Trophoblast cell (in vitro differentiated cells and primary cell): ENCODE measurements at regions not wholly inside any gene's neighbourhood (a gene's known extent, or its start where the extent isn't known, plus 50 kb on each side); places are given as distances from the start of the nearest gene placed in this dataset.
A peak's percentile ranks its signal among the peaks of the same experiment; 100 is the strongest.
"Not testable (repeated sequence)": the region's sequence is repeated elsewhere in the genome, so short reads cannot be mapped to it uniquely, and the experiment has no call there.

Source experiments
- DNase-seq, 2 donors: peaks; one replicate each; pipeline ENCODE4 v3.0.0-alpha.2; 2016
- H2AFZ ChIP-seq: 2 replicates; pipeline ENCODE4 v1.6.1; 2013; ENCODE audit warnings: low read length, moderate library complexity, mild to moderate bottlenecking; ENCODE audit not compliant: insufficient read depth, poor library complexity
- H2AK5ac ChIP-seq: 2 replicates; pipeline ENCODE4 v1.6.1; 2013; ENCODE audit warnings: mild to moderate bottlenecking, low read length
- H2BK120ac ChIP-seq: 2 replicates; pipeline ENCODE4 v1.6.1; 2013; ENCODE audit warnings: low read length, mild to moderate bottlenecking, moderate library complexity; ENCODE audit not compliant: insufficient read depth, poor library complexity
- H2BK12ac ChIP-seq: 2 replicates; pipeline ENCODE4 v1.6.1; 2013; ENCODE audit warnings: mild to moderate bottlenecking, low read length, moderate library complexity
- H2BK5ac ChIP-seq: 2 replicates; pipeline ENCODE4 v1.6.1; 2013; ENCODE audit warnings: low read length, low read depth, moderate library complexity, mild to moderate bottlenecking; ENCODE audit not compliant: poor library complexity
- H3K14ac ChIP-seq: 2 replicates; pipeline ENCODE4 v1.6.1; 2013; ENCODE audit warnings: mild to moderate bottlenecking, low read length
- H3K18ac ChIP-seq: 2 replicates; pipeline ENCODE4 v1.6.1; 2013; ENCODE audit warnings: mild to moderate bottlenecking, low read length
- H3K23ac ChIP-seq: 2 replicates; pipeline ENCODE4 v1.6.1; 2013; ENCODE audit warnings: low read length
- H3K27ac ChIP-seq: 2 replicates; pipeline ENCODE4 v1.5.1; 2013; ENCODE audit warnings: low read depth, mild to moderate bottlenecking, inconsistent platforms, low read length, moderate library complexity
- H3K27me3 ChIP-seq: 2 replicates; pipeline ENCODE4 v1.6.1; 2013; ENCODE audit warnings: inconsistent platforms, mild to moderate bottlenecking, low read length, moderate library complexity; ENCODE audit not compliant: insufficient read depth
- H3K36me3 ChIP-seq, 2 experiments: 1 replicate in 1 of 2; 2 replicates in 1 of 2; pipeline ENCODE4 v1.6.1; 2013; ENCODE audit warnings: low read length in 2 of 2, mild to moderate bottlenecking in 2 of 2, moderate library complexity in 1 of 2; ENCODE audit not compliant: insufficient read depth in 2 of 2, control insufficient read depth in 1 of 2
- H3K4ac ChIP-seq: 2 replicates; pipeline ENCODE4 v1.6.1; 2013; ENCODE audit warnings: low read depth, mild to moderate bottlenecking, low read length, moderate library complexity
- H3K4me1 ChIP-seq, 2 experiments: 1 replicate in 1 of 2; 2 replicates in 1 of 2; pipeline ENCODE4 v1.6.1; 2013; ENCODE audit warnings: low read length in 2 of 2, mild to moderate bottlenecking in 2 of 2, moderate library complexity in 1 of 2; ENCODE audit not compliant: insufficient read depth in 2 of 2, control insufficient read depth in 1 of 2
- H3K4me2 ChIP-seq: 2 replicates; pipeline ENCODE4 v1.6.1; 2013; ENCODE audit warnings: inconsistent platforms, mild to moderate bottlenecking, low read length, moderate library complexity
- H3K4me3 ChIP-seq: 2 replicates; pipeline ENCODE4 v1.5.1; 2013; ENCODE audit warnings: mild to moderate bottlenecking, low read depth, low read length, inconsistent platforms
- H3K79me1 ChIP-seq: one replicate; pipeline ENCODE4 v1.6.1; 2013; ENCODE audit warnings: low read length
- H3K79me2 ChIP-seq: 2 replicates; pipeline ENCODE4 v1.6.1; 2013; ENCODE audit warnings: low read length, mild to moderate bottlenecking; ENCODE audit not compliant: control insufficient read depth, insufficient read depth, poor library complexity
- H3K9ac ChIP-seq: 2 replicates; pipeline ENCODE4 v1.6.1; 2013; ENCODE audit warnings: mild to moderate bottlenecking, low read length
- H3K9me3 ChIP-seq: 2 replicates; pipeline ENCODE4 v1.6.1; 2013; ENCODE audit warnings: low read depth, mild to moderate bottlenecking, control low read depth, inconsistent platforms, low read length; ENCODE audit not compliant: insufficient read depth
- H4K12ac ChIP-seq: 2 replicates; pipeline ENCODE4 v1.6.1; 2013; ENCODE audit warnings: low read depth, mild to moderate bottlenecking, low read length, moderate library complexity
- H4K8ac ChIP-seq: 2 replicates; pipeline ENCODE4 v1.6.1; 2013; ENCODE audit warnings: low read depth, mild to moderate bottlenecking, low read length, moderate library complexity
- H4K91ac ChIP-seq: one replicate; pipeline ENCODE4 v1.6.1; 2013; ENCODE audit warnings: low read depth, mild to moderate bottlenecking, low read length, moderate library complexity
- WGBS: extraction: QIAGEN DNeasy Blood & Tissue Kit; methylation state at CpG from one replicate; pipeline ENCODE4 v1.1.7; 2013; ENCODE audit warnings: missing lambda C conversion rate; ENCODE audit not compliant: insufficient read length, insufficient coverage; ENCODE audit errors: extremely low coverage; 5-methylcytosine and 5-hydroxymethylcytosine counted together

GRCh38 chr6:27551607-27552006 lies 78.7 kb upstream of the ZNF184 start:
- no peaks in the 10 kb centered on the region for H3K27me3 ChIP-seq
- no peak overlapping the region for H2BK120ac ChIP-seq
- H3K4ac ChIP-seq = no peak overlapping the region
- H4K8ac ChIP-seq = no peak overlapping the region
- H3K9ac ChIP-seq = no peak overlapping the region
- no peak overlapping the region for H3K14ac ChIP-seq
- H3K79me2 ChIP-seq = no peaks in the 10 kb centered on the region
- no peak overlapping the region for H2AK5ac ChIP-seq
- DNase-seq = no peak
- no peak overlapping the region for H4K12ac ChIP-seq
- WGBS = 83% methylated on average over 1 of the region's 2 CpGs
- H3K79me1 ChIP-seq = peaks cover 1% of the 10 kb centered on the region
- no peak overlapping the region for H3K27ac ChIP-seq
- no peak overlapping the region for H3K18ac ChIP-seq
- H2BK12ac ChIP-seq = no peak overlapping the region
- H3K36me3 ChIP-seq = no peaks in the 10 kb centered on the region
- H3K4me3 ChIP-seq = no peak overlapping the region
- no peak overlapping the region for H2AFZ ChIP-seq
- peaks cover 0 to 3% of the 10 kb centered on the region in 2 experiments for H3K4me1 ChIP-seq
- no peak overlapping the region for H2BK5ac ChIP-seq
- H4K91ac ChIP-seq = no peak overlapping the region
- no peaks in the 10 kb centered on the region for H3K9me3 ChIP-seq
- no peak overlapping the region for H3K23ac ChIP-seq
- H3K4me2 ChIP-seq = no peak overlapping the region

DNA sequence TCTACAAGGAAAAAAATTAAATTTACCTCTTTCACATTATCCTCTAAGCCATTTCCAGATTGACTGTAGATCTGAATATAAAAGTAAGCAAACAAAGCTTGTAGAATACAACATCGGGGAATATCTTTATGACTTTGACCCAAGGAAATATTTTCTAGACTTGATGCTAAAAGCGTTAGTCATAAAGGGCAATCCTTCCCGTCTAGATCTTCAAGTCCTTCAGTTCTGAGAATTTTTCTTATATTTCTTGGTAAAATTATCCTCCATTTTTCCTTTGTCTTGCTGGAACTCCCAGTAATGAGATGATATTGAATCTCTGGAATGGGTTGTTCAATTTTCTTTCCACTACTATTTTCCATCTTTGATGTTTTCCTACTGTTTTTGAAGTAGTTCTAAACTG lies 77.8 kb upstream of the ZNF184 start:
- no peak overlapping the region for H2BK5ac ChIP-seq
- no peaks in the 10 kb centered on the region for H3K27me3 ChIP-seq
- H3K36me3 ChIP-seq = no peaks in the 10 kb centered on the region
- no peak overlapping the region for H4K91ac ChIP-seq
- H3K79me2 ChIP-seq = no peaks in the 10 kb centered on the region
- no peak overlapping the region for H4K8ac ChIP-seq
- no peak overlapping the region for H3K14ac ChIP-seq
- H2BK120ac ChIP-seq = no peak overlapping the region
- DNase-seq = no peak
- no peak overlapping the region for H2BK12ac ChIP-seq
- H3K79me1 ChIP-seq = peaks cover 1% of the 10 kb centered on the region
- no peak overlapping the region for H4K12ac ChIP-seq
- no peak overlapping the region for H3K4ac ChIP-seq
- H3K4me1 ChIP-seq = no peaks in the 10 kb centered on the region
- H3K18ac ChIP-seq = no peak overlapping the region
- H3K4me3 ChIP-seq = no peak overlapping the region
- H2AK5ac ChIP-seq = no peak overlapping the region
- H3K23ac ChIP-seq = no peak overlapping the region
- no peak overlapping the region for H3K4me2 ChIP-seq
- WGBS = no CpG with 5 or more reads among the region's 3 CpGs
- no peaks in the 10 kb centered on the region for H3K9me3 ChIP-seq
- H3K27ac ChIP-seq = no peak overlapping the region
- no peak overlapping the region for H3K9ac ChIP-seq
- no peak overlapping the region for H2AFZ ChIP-seq

- not testable (repeated sequence) for H3K4ac ChIP-seq, H3K9ac ChIP-seq, H3K23ac ChIP-seq, H2BK12ac ChIP-seq, DNase-seq, H4K91ac ChIP-seq, H2BK5ac ChIP-seq, H2BK120ac ChIP-seq, H2AK5ac ChIP-seq, H2AFZ ChIP-seq, H3K79me1 ChIP-seq, H3K4me3 ChIP-seq, H3K27ac ChIP-seq, H3K79me2 ChIP-seq, H3K9me3 ChIP-seq, H3K18ac ChIP-seq, H4K12ac ChIP-seq, H3K14ac ChIP-seq, H3K4me1 ChIP-seq, H3K36me3 ChIP-seq, H3K4me2 ChIP-seq, H3K27me3 ChIP-seq
- peak overlapping the region; percentile 77 for H4K8ac ChIP-seq
- no CpG with 5 or more reads among the region's 14 CpGs for WGBS
Measured at GRCh38 chr6:27549241-27549598, 76.3 kb upstream of the ZNF184 start.

DNA sequence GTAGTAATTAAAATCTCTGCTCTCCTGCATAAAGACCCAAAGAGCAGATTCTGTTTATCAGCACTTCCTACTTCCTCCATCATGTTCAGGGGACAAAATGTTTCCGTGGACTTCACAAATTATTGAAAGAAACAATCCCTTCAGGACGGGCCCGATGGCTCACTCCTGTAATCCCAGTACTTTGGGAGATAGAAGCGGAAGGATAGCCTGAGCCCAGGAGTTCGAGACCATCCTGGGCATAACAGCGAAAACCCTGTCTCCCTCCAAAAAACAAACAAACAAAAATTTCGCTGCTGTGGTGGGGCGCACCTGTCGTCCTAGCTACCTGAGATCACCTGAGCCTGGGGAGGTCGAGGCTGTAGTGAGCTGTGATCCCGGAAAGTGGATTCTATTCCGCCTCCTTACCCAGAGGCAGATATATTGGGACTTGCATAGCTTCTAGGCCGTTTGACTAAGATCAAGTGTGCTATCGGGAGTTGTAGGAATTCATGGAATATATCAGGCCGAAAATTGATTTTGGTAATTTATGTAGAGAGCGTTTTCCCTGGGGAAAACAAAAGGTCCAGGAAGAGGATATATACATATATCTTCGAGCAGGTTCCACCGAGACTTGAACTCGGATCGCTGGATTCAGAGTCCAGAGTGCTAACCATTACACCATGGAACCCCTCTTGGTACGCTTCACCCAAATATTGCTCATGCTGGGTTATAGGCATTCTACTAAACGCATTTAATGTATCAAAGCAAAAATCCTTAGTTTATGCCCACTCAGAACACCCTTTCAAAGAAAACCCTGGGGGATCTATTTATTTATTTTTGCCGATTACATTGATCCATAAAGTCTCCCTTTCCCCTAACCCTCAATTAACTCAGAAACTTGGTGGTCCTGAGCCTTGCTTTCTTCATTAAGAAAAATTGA lies 74.5 kb upstream of the ZNF184 start:
- Histone ChIP-seq H3K27ac (no peak overlapping the region), H3K4me1 (no peaks in the 10 kb centered on the region), H3K27me3 (no peaks in the 10 kb centered on the region), H2BK12ac (no peak overlapping the region), H3K4ac (no peak overlapping the region), H2BK120ac (no peak overlapping the region), H3K36me3 (no peaks in the 10 kb centered on the region), H2AFZ (no peak overlapping the region), H4K91ac (no peak overlapping the region), H3K9me3 (no peaks in the 10 kb centered on the region), H3K18ac (no peak overlapping the region), H2AK5ac (no peak overlapping the region), H3K9ac (no peak overlapping the region), H3K14ac (no peak overlapping the region), H3K4me3 (no peak overlapping the region), H2BK5ac (no peak overlapping the region), H3K4me2 (peak overlapping the region; percentile 91), H3K23ac (no peak overlapping the region), H3K79me1 (peaks cover 5% of the 10 kb centered on the region), H4K12ac (no peak overlapping the region), H4K8ac (no peak overlapping the region), H3K79me2 (no peaks in the 10 kb centered on the region)
- no CpG with 5 or more reads among the region's 23 CpGs for WGBS
- DNase-seq = no peak
